HFFc6 (cell line): ENCODE measurements at regions not wholly inside any gene's neighbourhood (a gene's known extent, or its start where the extent isn't known, plus 50 kb on each side); places are given as distances from the start of the nearest gene placed in this dataset.
A peak's percentile ranks its signal among the peaks of the same experiment; 100 is the strongest.

Experiments
- DNase-seq: peaks from one replicate; pipeline ENCODE4 v3.0.0-alpha.2; 2018
- H3K27ac Mint-ChIP-seq: 2 replicates; pipeline ENCODE4 v1.8.0; 2020; ENCODE audit warnings: mild to moderate bottlenecking, mixed read lengths
- H3K27me3 Mint-ChIP-seq: 2 replicates; pipeline ENCODE4 v1.8.0; 2021; ENCODE audit warnings: mild to moderate bottlenecking, moderate library complexity, mixed read lengths; ENCODE audit not compliant: insufficient read depth
- H3K36me3 Mint-ChIP-seq: 2 replicates; pipeline ENCODE4 v1.8.0; 2021; ENCODE audit warnings: low read depth, mixed read lengths
- H3K4me1 Mint-ChIP-seq: 2 replicates; pipeline ENCODE4 v1.8.0; 2020; ENCODE audit warnings: low read depth, mixed read lengths
- H3K4me3 Mint-ChIP-seq: 2 replicates; pipeline ENCODE4 v1.8.0; 2020; ENCODE audit warnings: mild to moderate bottlenecking, moderate library complexity, mixed read lengths
- H3K9me3 Mint-ChIP-seq: 2 replicates; pipeline ENCODE4 v1.8.0; 2020; ENCODE audit warnings: mild to moderate bottlenecking, mixed read lengths
- CTCF ChIP-seq: fragments of 200-600 bp; sonication (generic); IDR thresholded peaks from 2 replicates; pipeline ENCODE4 v1.5.0; 2021; ENCODE audit warnings: antibody characterized with exemption, mild to moderate bottlenecking

GRCh38 chr1:98404866-98405265 lies 256.7 kb upstream of the SNX7 start:
- no peak for TF ChIP-seq CTCF
- peaks cover 44% of the 10 kb centered on the region for H3K4me1 Mint-ChIP-seq
- no peak overlapping the region for H3K4me3 Mint-ChIP-seq
- no peaks in the 10 kb centered on the region for H3K27me3 Mint-ChIP-seq
- H3K9me3 Mint-ChIP-seq: no peaks in the 10 kb centered on the region
- no peaks in the 10 kb centered on the region for H3K36me3 Mint-ChIP-seq
- no peak for DNase-seq
- H3K27ac Mint-ChIP-seq: no peak overlapping the region

GRCh38 chr1:98403963-98404480 lies 257.5 kb upstream of the SNX7 start:
- Mint-ChIP-seq H3K4me1 (peaks cover 51% of the 10 kb centered on the region), H3K27me3 (no peaks in the 10 kb centered on the region), H3K36me3 (no peaks in the 10 kb centered on the region), H3K4me3 (no peak overlapping the region), H3K27ac (no peak overlapping the region), H3K9me3 (no peaks in the 10 kb centered on the region)
- DNase-seq: no peak
- TF ChIP-seq CTCF: no peak

GRCh38 chr1:98402860-98403259 lies 258.7 kb upstream of the SNX7 start:
- peaks cover 62% of the 10 kb centered on the region for H3K4me1 Mint-ChIP-seq

GRCh38 chr1:98400446-98400845 lies 261.1 kb upstream of the SNX7 start:
- no peaks in the 10 kb centered on the region for H3K36me3 Mint-ChIP-seq
- no peak overlapping the region for H3K4me3 Mint-ChIP-seq
- no peak for DNase-seq
- H3K9me3 Mint-ChIP-seq: no peaks in the 10 kb centered on the region
- H3K27me3 Mint-ChIP-seq: no peaks in the 10 kb centered on the region
- H3K4me1 Mint-ChIP-seq: peaks cover 46% of the 10 kb centered on the region
- no peak for TF ChIP-seq CTCF
- no peak overlapping the region for H3K27ac Mint-ChIP-seq

More at GRCh38 chr1:98402860-98403259, 258.7 kb upstream of the SNX7 start:
- Mint-ChIP-seq H3K4me3 (no peak overlapping the region), H3K27me3 (no peaks in the 10 kb centered on the region), H3K9me3 (no peaks in the 10 kb centered on the region), H3K36me3 (no peaks in the 10 kb centered on the region), H3K27ac (no peak overlapping the region)
- DNase-seq: no peak
- no peak for TF ChIP-seq CTCF

- Mint-ChIP-seq H3K36me3 (no peaks in the 10 kb centered on the region), H3K27me3 (no peaks in the 10 kb centered on the region), H3K9me3 (no peaks in the 10 kb centered on the region), H3K27ac (no peak overlapping the region), H3K4me3 (peak overlapping the region; percentile 19; the same call in 1 of the 2 replicates), H3K4me1 (peaks cover 36% of the 10 kb centered on the region)
- no peak for TF ChIP-seq CTCF
- no peak for DNase-seq
Measured at GRCh38 chr1:98399218-98399617, 262.3 kb upstream of the SNX7 start.

GRCh38 chr1:98398649-98399048 lies 262.9 kb upstream of the SNX7 start:
- Mint-ChIP-seq H3K36me3 (no peaks in the 10 kb centered on the region), H3K4me1 (peaks cover 30% of the 10 kb centered on the region), H3K27me3 (no peaks in the 10 kb centered on the region), H3K27ac (no peak overlapping the region), H3K9me3 (no peaks in the 10 kb centered on the region), H3K4me3 (peak overlapping the region; percentile 19; the same call in 1 of the 2 replicates)
- no peak for DNase-seq
- no peak for TF ChIP-seq CTCF
